ENCODE measurements at regions not wholly inside any gene's neighbourhood (a gene's known extent, or its start where the extent isn't known, plus 50 kb on each side); places are given as distances from the start of the nearest gene placed in this dataset.

GRCh38 chr9:8241201-8241600 is 441.6 kb upstream of the DMAC1 start:
- 93 to 94% methylated on average over 3 to 5 of the region's 5 CpGs for WGBS, 2 experiments (ENCODE audit: insufficient coverage in 1 of 2, insufficient read length in 1 of 2)
- H3K4me3 ChIP-seq (ENCODE audit: low read length): no peak overlapping the region
- no peaks in the 10 kb centered on the region for H3K9me3 ChIP-seq (ENCODE audit: control insufficient read depth, low read length)
- H3K27ac ChIP-seq (ENCODE audit: low read depth, low read length): no peak overlapping the region
- DNase-seq: no peak
- H3K9ac ChIP-seq (ENCODE audit: extremely low read depth, low read length, poor library complexity, severe bottlenecking): no peak overlapping the region
- Mint-ChIP-seq H3K27me3 (ENCODE audit: insufficient read depth) (peaks cover 4% of the 10 kb centered on the region), H3K27ac (no peak overlapping the region), H3K4me3 (no peak overlapping the region), H3K4me1 (no peaks in the 10 kb centered on the region), H3K36me3 (ENCODE audit: low read depth) (no peaks in the 10 kb centered on the region), H3K9me3 (no peaks in the 10 kb centered on the region)
- no peak for TF ChIP-seq CTCF (conservative IDR thresholded peaks at IDR 0.05)
- H3K36me3 ChIP-seq (ENCODE audit: control insufficient read depth, insufficient read depth, low read length): no peaks in the 10 kb centered on the region
- H3K4me1 ChIP-seq (ENCODE audit: control insufficient read depth, insufficient read depth, low read length): no peaks in the 10 kb centered on the region
- no peaks in the 10 kb centered on the region for H3K27me3 ChIP-seq (ENCODE audit: control insufficient read depth, insufficient read depth, low read length, poor library complexity, severe bottlenecking)

GRCh38 chr9:8237096-8237495 is 437.5 kb upstream of the DMAC1 start:
- Mint-ChIP-seq H3K4me1 (peaks cover 12% of the 10 kb centered on the region), H3K9me3 (no peaks in the 10 kb centered on the region)
- no peak for TF ChIP-seq CTCF (conservative IDR thresholded peaks at IDR 0.05)

GRCh38 chr9:8235489-8235888 is 435.9 kb upstream of the DMAC1 start:
- Mint-ChIP-seq H3K4me1 (peaks cover 19% of the 10 kb centered on the region), H3K4me3 (no peak overlapping the region), H3K36me3 (ENCODE audit: low read depth) (no peaks in the 10 kb centered on the region), H3K27ac (no peak overlapping the region), H3K27me3 (ENCODE audit: insufficient read depth) (peaks cover 2% of the 10 kb centered on the region), H3K9me3 (no peaks in the 10 kb centered on the region)
- H3K4me1 ChIP-seq (ENCODE audit: control insufficient read depth, insufficient read depth, low read length): peaks cover 13% of the 10 kb centered on the region
- no peaks in the 10 kb centered on the region for H3K27me3 ChIP-seq (ENCODE audit: control insufficient read depth, insufficient read depth, low read length, poor library complexity, severe bottlenecking)
- no peaks in the 10 kb centered on the region for H3K36me3 ChIP-seq (ENCODE audit: control insufficient read depth, insufficient read depth, low read length)
- H3K27ac ChIP-seq (ENCODE audit: low read depth, low read length): no peak overlapping the region
- no peaks in the 10 kb centered on the region for H3K9me3 ChIP-seq (ENCODE audit: control insufficient read depth, low read length)
- TF ChIP-seq CTCF (conservative IDR thresholded peaks at IDR 0.05): peak; percentile 73
- no peak overlapping the region for H3K9ac ChIP-seq (ENCODE audit: extremely low read depth, low read length, poor library complexity, severe bottlenecking)
- no peak overlapping the region for H3K4me3 ChIP-seq (ENCODE audit: low read length)
- DNase-seq: no peak

More at GRCh38 chr9:8237096-8237495, 437.5 kb upstream of the DMAC1 start:
- no peak for DNase-seq
- H3K27ac Mint-ChIP-seq: no peak overlapping the region
- Histone ChIP-seq H3K4me1 (ENCODE audit: control insufficient read depth, insufficient read depth, low read length) (peaks cover 8% of the 10 kb centered on the region), H3K36me3 (ENCODE audit: control insufficient read depth, insufficient read depth, low read length) (no peaks in the 10 kb centered on the region), H3K9ac (ENCODE audit: extremely low read depth, low read length, poor library complexity, severe bottlenecking) (no peak overlapping the region), H3K27ac (ENCODE audit: low read depth, low read length) (no peak overlapping the region), H3K4me3 (ENCODE audit: low read length) (no peak overlapping the region), H3K27me3 (ENCODE audit: control insufficient read depth, insufficient read depth, low read length, poor library complexity, severe bottlenecking) (no peaks in the 10 kb centered on the region), H3K9me3 (ENCODE audit: control insufficient read depth, low read length) (no peaks in the 10 kb centered on the region)
- no peak overlapping the region for H3K4me3 Mint-ChIP-seq
- 100% methylated on average over 2 of the region's 2 CpGs for WGBS, 2 experiments (ENCODE audit: insufficient coverage in 1 of 2, insufficient read length in 1 of 2)
- peaks cover 2% of the 10 kb centered on the region for H3K27me3 Mint-ChIP-seq (ENCODE audit: insufficient read depth)
- no peaks in the 10 kb centered on the region for H3K36me3 Mint-ChIP-seq (ENCODE audit: low read depth)
